GM18867 (cell line): ENCODE measurements at regions not wholly inside any gene's neighbourhood (a gene's known extent, or its start where the extent isn't known, plus 50 kb on each side); places are given as distances from the start of the nearest gene placed in this dataset.
"Not testable (repeated sequence)": the region's sequence is repeated elsewhere in the genome, so short reads cannot be mapped to it uniquely, and the experiment has no call there.

Source experiments
- ATAC-seq: cut with Tn5 transposase; IDR thresholded peaks from one replicate; pipeline ENCODE4 v1.9.1; 2021; ENCODE audit warnings: mild to moderate bottlenecking, moderate library complexity; ENCODE audit not compliant: unreplicated experiment

GRCh38 chr5:50583621-50584020 lies 82.8 kb upstream of the PARP8 start:
- ATAC-seq: no peak

DNA sequence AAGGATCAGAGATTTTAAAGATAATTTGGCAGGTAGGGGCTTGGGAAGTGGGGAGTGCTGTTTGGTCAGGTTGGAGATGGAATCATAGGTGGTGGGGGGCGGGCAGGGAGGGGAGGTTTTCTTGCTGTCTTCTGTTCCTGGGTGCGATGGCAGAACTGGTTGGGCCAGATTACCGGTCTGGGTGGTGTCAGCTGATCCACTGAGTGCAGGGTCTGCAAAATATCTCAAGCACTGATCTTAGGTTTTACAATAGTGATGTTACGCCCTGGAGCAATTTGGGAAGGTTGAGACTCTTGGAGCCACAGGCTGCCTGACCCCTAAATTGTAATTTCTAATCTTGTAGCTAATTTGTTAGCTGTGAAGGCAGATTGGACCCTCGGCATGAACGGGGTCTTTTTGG lies 78.0 kb upstream of the PARP8 start:
- ATAC-seq: not testable (repeated sequence)

GRCh38 chr5:50590444-50591189 lies 75.8 kb upstream of the PARP8 start:
- not testable (repeated sequence) for ATAC-seq

DNA sequence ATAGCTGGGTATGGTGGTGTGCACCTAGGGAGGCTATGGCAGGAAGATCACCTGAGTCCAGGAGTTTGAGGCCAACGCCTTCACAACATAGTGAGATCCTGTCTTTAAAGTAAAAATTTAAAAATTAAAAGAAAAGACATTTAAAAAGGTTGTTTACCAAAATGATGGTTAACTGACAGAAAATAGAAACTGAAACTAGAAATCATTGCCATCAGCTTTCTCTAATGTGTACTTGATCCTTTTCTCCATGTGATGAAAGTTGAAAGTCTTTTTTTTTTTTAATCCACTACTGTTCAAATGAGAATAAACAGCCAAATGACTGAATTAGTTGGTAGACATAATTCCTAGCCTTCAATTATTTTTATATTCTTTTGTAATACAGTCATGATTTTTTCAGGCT lies 75.1 kb upstream of the PARP8 start:
- not testable (repeated sequence) for ATAC-seq

GRCh38 chr5:50593681-50594080 lies 72.8 kb upstream of the PARP8 start:
- no peak for ATAC-seq

DNA sequence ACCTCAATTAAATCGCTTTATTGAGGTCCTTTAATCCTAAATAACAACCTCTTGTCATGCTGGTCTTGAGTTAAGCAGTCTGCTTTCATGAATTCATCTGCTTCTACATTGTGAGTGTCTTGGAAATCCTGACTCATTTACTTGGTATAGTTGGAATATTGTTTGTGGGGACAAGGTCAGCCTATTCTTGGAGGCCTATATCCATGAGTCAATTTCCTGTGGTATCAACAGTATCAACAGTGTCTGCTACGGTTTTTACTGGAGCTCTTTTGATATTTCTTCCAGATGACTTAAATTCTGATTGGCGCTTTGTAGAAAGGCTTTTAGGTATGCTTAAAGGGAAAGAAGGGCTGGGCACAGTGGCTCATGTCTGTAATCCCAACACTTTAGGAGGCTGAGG lies 71.2 kb upstream of the PARP8 start:
- ATAC-seq: no peak

DNA sequence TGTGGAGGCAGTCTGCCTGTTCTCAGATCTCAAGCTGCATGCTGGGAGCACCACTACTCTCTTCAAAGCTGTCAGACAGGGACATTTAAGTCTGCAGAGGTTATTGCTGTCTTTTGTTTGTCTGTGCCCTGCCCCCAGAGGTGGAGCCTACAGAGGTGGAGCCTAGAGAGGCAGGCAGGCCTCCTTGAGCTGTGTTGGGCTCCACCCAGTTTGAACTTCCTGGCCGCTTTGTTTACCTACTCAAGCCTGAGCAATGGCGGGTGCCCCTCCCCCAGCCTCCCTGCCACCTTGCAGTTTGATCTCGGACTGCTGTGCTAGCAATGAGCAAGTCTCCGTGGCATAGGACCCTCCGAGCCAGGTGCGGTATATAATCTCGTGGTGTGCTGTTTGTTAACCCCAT lies 64.9 kb upstream of the PARP8 start:
- ATAC-seq: not testable (repeated sequence)

DNA sequence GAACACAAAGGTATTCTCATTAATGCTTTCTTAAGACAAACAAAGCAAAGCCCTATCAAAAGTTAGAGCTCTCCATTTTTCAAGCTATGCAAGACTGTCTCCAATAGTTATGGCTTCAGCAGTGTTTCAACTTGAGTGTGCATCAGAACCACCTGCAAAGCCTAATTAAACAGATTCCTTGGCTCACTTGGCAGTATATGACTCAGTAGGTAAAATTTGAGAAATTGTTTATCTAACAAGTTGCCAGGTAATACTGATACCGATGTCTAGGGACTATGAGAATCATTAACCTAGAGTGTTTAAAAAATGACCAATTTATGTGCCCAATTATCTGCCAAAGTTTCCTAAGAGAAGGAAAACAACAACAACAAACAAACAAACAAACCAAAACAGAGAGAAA lies 60.3 kb upstream of the PARP8 start:
- no peak for ATAC-seq

DNA sequence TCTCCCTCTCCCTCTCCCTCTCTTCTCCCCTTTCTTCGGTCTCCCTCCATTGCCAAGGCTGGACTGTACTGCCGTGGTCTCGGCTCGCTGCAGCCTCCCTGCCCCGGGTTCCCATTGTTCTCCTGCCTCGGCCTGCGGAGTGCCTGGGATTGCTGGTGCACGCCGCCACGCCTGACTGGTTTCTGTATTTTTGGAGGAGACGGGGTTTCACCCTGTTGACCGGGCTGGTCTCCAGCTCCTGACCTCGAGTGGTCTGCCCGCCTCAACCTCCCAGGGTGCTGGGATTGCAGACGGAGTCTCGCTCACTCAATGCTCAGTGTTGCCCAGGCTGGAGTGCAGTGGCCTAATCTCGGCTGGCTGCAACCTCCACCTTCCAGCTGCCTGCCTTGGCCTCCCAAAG lies 59.0 kb upstream of the PARP8 start:
- ATAC-seq: not testable (repeated sequence)

- not testable (repeated sequence) for ATAC-seq
Observed at GRCh38 chr5:50607953-50608705, 58.3 kb upstream of the PARP8 start.

- ATAC-seq: not testable (repeated sequence)
Observed at GRCh38 chr5:50613057-50613456, 53.4 kb upstream of the PARP8 start.
